ENCODE measurements at regions not wholly inside any gene's neighbourhood (a gene's known extent, or its start where the extent isn't known, plus 50 kb on each side); places are given as distances from the start of the nearest gene placed in this dataset.

- TF ChIP-seq POLR2A (IDR thresholded peaks at IDR 0.05; ENCODE audit: low read length) = no peak
- TF ChIP-seq GATA1 (IDR thresholded peaks at IDR 0.05; ENCODE audit: low read depth, low read length) = no peak
These were observed 642.5 kb upstream of the GNPDA2 start for GRCh38 chr4:45368832-45369231.
